ENCODE measurements at regions not wholly inside any gene's neighbourhood (a gene's known extent, or its start where the extent isn't known, plus 50 kb on each side); places are given as distances from the start of the nearest gene placed in this dataset.
"Not testable (repeated sequence)": the region's sequence is repeated elsewhere in the genome, so short reads cannot be mapped to it uniquely, and the experiment has no call there.

- DNase-seq (ENCODE audit: low spot score) = no peak
Measured at GRCh38 chr2:236632295-236633218, 62.9 kb downstream of the ACKR3 start.

DNA sequence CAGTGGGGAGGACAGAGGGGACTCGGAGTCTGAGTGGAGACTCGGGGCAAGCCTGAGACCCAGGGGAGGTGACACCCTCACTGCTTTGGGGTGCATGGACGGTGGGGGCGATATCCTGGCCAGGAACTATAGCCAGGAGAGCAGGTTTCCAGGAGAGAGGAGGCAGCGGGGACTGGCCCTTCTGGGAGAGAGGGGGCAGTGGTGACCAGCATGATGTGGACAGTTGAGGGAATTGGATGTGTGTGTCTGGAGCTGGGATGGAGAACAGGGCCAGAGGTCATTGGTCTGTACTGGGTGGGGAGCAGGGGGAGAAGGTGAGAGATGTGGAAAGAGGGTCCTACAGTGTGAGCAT lies 63.6 kb downstream of the ACKR3 start:
- no peak for DNase-seq (ENCODE audit: low spot score)

- no peak for DNase-seq (ENCODE audit: low spot score)
Measured at GRCh38 chr2:236633775-236634560, 64.3 kb downstream of the ACKR3 start.

- no peak for DNase-seq (ENCODE audit: low spot score)
Measured at GRCh38 chr2:236636261-236636660, 66.6 kb downstream of the ACKR3 start.

GRCh38 chr2:236636714-236637470 lies 67.3 kb downstream of the ACKR3 start:
- no peak for DNase-seq (ENCODE audit: low spot score)

GRCh38 chr2:236637686-236638569 lies 68.3 kb downstream of the ACKR3 start:
- DNase-seq (ENCODE audit: low spot score) = no peak

- DNase-seq (ENCODE audit: low spot score) = no peak
Measured at GRCh38 chr2:236638707-236639106, 69.1 kb downstream of the ACKR3 start.

GRCh38 chr2:236639461-236640235 lies 70.0 kb downstream of the ACKR3 start:
- no peak for DNase-seq (ENCODE audit: low spot score)

DNA sequence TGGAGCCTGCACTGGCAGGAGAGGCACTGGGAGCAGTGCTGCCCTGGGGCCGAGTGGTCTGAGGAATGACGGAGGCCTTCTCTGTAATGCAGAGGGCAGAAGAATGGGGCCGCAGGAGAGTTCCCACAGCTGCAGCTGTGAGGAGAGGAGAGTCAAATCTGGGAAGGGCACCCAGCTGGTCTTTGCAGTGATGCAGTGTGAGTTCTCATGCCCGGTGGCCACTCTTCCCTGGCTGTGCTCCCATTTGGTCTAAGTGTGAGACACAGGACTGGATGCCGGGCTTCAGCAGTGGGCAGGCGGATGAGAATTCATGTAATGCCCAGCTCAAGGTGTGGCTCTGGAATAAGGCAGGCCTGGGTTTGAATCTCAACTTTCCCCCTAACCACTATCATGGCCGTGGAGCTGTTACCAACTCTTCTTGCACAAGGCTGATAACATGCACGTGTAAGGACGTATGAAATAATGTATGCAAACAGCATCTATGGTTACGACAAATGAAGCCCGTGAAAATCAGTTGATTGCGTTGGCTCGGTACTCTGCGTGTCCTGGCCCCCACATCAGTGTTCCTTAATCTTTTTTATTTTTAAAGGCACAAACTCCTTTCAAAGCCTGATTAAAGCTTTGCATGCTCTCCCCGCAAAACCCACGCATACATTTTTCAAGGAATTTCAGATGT lies 71.6 kb downstream of the ACKR3 start:
- DNase-seq (ENCODE audit: low spot score) = no peak

- DNase-seq (ENCODE audit: low spot score) = no peak
Measured at GRCh38 chr2:236642125-236642524, 72.5 kb downstream of the ACKR3 start.

GRCh38 chr2:236642584-236643291 lies 73.1 kb downstream of the ACKR3 start:
- no peak for DNase-seq (ENCODE audit: low spot score)

- no peak for DNase-seq (ENCODE audit: low spot score)
Measured at GRCh38 chr2:236643480-236643879, 73.9 kb downstream of the ACKR3 start.

GRCh38 chr2:236644067-236644466 lies 74.4 kb downstream of the ACKR3 start:
- no peak for DNase-seq (ENCODE audit: low spot score)

DNA sequence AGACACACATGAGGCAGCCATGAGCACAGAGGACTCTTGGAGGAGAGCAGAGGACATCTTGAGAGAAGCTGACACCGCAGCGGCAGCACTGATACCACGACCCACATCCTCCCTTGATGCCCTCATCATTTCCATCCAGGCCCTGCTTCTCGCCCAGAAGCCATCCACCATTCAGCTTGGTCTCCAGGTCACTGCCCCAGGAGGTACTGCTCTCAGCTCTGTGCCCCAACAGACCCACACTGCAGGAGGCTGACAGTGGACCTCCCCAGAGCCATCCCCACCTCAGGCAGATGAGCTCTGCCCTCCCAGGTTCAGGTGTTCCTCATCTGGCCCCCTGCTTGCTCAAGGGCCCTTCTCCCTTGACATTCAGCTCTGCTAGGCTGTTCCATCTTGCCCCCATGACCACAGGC lies 74.9 kb downstream of the ACKR3 start:
- no peak for DNase-seq (ENCODE audit: low spot score)

DNA sequence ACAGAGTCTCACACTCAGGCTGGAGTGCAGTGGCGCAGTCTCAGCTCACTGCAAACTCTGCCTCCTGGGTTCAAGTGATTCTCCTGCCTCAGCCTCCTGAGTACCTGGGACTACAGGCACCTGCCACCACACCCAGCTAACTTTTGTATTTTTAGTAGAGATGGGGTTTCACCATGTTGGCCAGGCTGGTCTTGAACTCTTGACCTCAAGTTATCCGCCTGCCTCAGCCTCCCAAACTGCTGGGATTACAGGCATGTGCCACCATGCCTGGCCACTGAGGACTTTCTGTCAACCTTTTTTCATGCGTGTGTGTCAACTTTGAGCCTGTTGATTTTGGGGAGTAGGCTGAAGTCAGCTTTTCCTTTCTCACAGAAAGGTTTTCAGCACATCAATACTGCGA lies 75.5 kb downstream of the ACKR3 start:
- DNase-seq (ENCODE audit: low spot score) = not testable (repeated sequence)

- no peak for DNase-seq (ENCODE audit: low spot score)
Measured at GRCh38 chr2:236646441-236646840, 76.8 kb downstream of the ACKR3 start.

GRCh38 chr2:236646871-236647270 lies 77.2 kb downstream of the ACKR3 start:
- no peak for DNase-seq (ENCODE audit: low spot score)

DNA sequence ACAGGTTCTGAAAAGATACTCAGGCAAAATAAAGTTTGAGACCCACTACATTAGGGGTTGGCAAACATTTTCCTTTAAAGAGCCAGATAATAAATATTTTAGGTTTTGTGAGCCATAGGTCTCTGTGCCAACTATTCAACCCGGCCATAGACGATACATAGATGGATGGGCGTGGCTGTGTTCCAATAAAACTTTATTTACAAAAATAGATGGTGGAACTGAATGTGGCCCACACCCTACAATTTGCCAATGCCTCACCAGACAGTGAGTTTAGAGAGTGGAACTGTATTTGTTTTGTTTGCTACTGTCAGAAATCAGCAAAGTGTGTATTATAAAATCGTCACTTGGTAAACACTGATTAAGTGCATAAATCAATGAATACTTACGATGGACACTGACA lies 78.0 kb downstream of the ACKR3 start:
- DNase-seq (ENCODE audit: low spot score) = no peak

GRCh38 chr2:236653863-236654262 lies 84.2 kb downstream of the ACKR3 start:
- DNase-seq (ENCODE audit: low spot score) = no peak

Measured in SK-N-DZ (cell line).